T-cell (primary cell): ENCODE measurements at regions not wholly inside any gene's neighbourhood (a gene's known extent, or its start where the extent isn't known, plus 50 kb on each side); places are given as distances from the start of the nearest gene placed in this dataset.
"Not testable (repeated sequence)": the region's sequence is repeated elsewhere in the genome, so short reads cannot be mapped to it uniquely, and the experiment has no call there.

Experiments used
- ATAC-seq, 4 experiments: fragments of 200-7000 bp in 3 of 4; fragments of 150-1000 bp in 1 of 4; cut with Tn5 transposase; replicated peaks in 1 of 4; 1 replicate in 3 of 4; 2 replicates in 1 of 4; pipeline ENCODE4 v1.10.0; 2021; ENCODE audit warnings: moderate library complexity in 3 of 4, mild to moderate bottlenecking in 2 of 4, moderate number of reproducible peaks in 1 of 4
- CTCF ChIA-PET, 2 donors: fragments of 300-600 bp; sonication (Branson Sonifier 250); formaldehyde crosslinking; loops; one replicate each; lab custom pipeline; 2022; ENCODE audit warnings: antibody characterized with exemption in 2 of 2; lab: Charles Lee
- POLR2A ChIA-PET, 2 donors: fragments of 300-600 bp; sonication (Branson Sonifier 250); formaldehyde crosslinking; loops; one replicate each; lab custom pipeline; 2022; ENCODE audit warnings: antibody characterized with exemption in 2 of 2; lab: Charles Lee
- DNase-seq, 35 experiments: peaks; one replicate each; pipeline versions ENCODE4 v3.0.0 to v3.0.0-alpha.2; 2013 to 2023
- H3K27ac ChIP-seq: one replicate; pipeline ENCODE4 v1.5.1; 2013; ENCODE audit warnings: low read length
- H3K27me3 ChIP-seq, 2 experiments: replicated peaks in 1 of 2; 1 replicate in 1 of 2; 2 replicates in 1 of 2; pipeline versions ENCODE4 v1.6.1 to v1.7.0; 2013; ENCODE audit warnings: low read length in 1 of 2, mixed read lengths in 1 of 2; ENCODE audit not compliant: control insufficient read depth in 2 of 2, insufficient read depth in 2 of 2; ENCODE audit errors: extremely low read depth in 1 of 2
- H3K36me3 ChIP-seq, 2 donors: 1 replicate in 1 of 2; 2 replicates in 1 of 2; pipeline versions ENCODE4 v1.6.1 to v1.7.0; 2013; ENCODE audit warnings: low read length in 1 of 2; ENCODE audit not compliant: control insufficient read depth in 2 of 2, insufficient read depth in 1 of 2; ENCODE audit errors: extremely low read depth in 1 of 2
- H3K4me1 ChIP-seq, 2 experiments: 1 replicate in 1 of 2; 2 replicates in 1 of 2; pipeline versions ENCODE4 v1.6.1 to v1.7.0; 2013; ENCODE audit warnings: low read length in 2 of 2, mixed read lengths in 1 of 2; ENCODE audit not compliant: insufficient read depth in 2 of 2, control insufficient read depth in 1 of 2; ENCODE audit errors: extremely low read depth in 1 of 2
- H3K4me3 ChIP-seq, 2 donors: 1 replicate in 1 of 2; 2 replicates in 1 of 2; pipeline versions ENCODE4 v1.5.1 to v1.7.0; 2013; ENCODE audit warnings: mild to moderate bottlenecking in 2 of 2, low read length in 1 of 2, moderate library complexity in 1 of 2; ENCODE audit not compliant: control insufficient read depth in 1 of 2; ENCODE audit errors: extremely low read depth in 1 of 2
- H3K9me3 ChIP-seq: 2 replicates; pipeline ENCODE4 v1.7.0; 2013
- H3K27ac Mint-ChIP-seq, 2 donors: one replicate each; pipeline ENCODE4 v1.8.0; 2020 to 2021; ENCODE audit warnings: mild to moderate bottlenecking in 2 of 2, mixed read lengths in 2 of 2
- H3K27me3 Mint-ChIP-seq, 2 donors: one replicate each; pipeline ENCODE4 v1.8.0; 2021 to 2022; ENCODE audit warnings: mixed read lengths in 2 of 2
- H3K36me3 Mint-ChIP-seq: one replicate; pipeline ENCODE4 v1.8.0; 2021; ENCODE audit warnings: mixed read lengths
- H3K4me1 Mint-ChIP-seq, 3 donors: one replicate each; pipeline ENCODE4 v1.8.0; 2020 to 2022; ENCODE audit warnings: mixed read lengths in 3 of 3, mild to moderate bottlenecking in 1 of 3
- H3K4me3 Mint-ChIP-seq, 3 donors: one replicate each; pipeline ENCODE4 v1.8.0; 2020 to 2022; ENCODE audit warnings: mild to moderate bottlenecking in 3 of 3, mixed read lengths in 3 of 3, moderate library complexity in 3 of 3
- H3K9me3 Mint-ChIP-seq, 3 donors: one replicate each; pipeline ENCODE4 v1.8.0; 2020 to 2022; ENCODE audit warnings: mixed read lengths in 3 of 3
- WGBS: methylation state at CpG from one replicate; pipeline ENCODE4 v1.1.5; 2013; ENCODE audit warnings: missing lambda C conversion rate; ENCODE audit not compliant: insufficient coverage; 5-methylcytosine and 5-hydroxymethylcytosine counted together

- 85% methylated on average over 9 of the region's 9 CpGs for WGBS
- no peaks in the 10 kb centered on the region for H3K4me1 ChIP-seq
- peaks cover 0 to 7% (median 5%) of the 10 kb centered on the region in 3 donors for H3K9me3 Mint-ChIP-seq
- no peak overlapping the region for H3K27ac ChIP-seq
- no peaks in the 10 kb centered on the region for H3K27me3 Mint-ChIP-seq
- no peaks in the 10 kb centered on the region for H3K4me1 Mint-ChIP-seq
- H3K36me3 ChIP-seq: no peaks in the 10 kb centered on the region
- H3K36me3 Mint-ChIP-seq: no peaks in the 10 kb centered on the region
- ChIA-PET CTCF (no interaction called here), POLR2A (no interaction called here)
- H3K4me3 ChIP-seq: no peak overlapping the region
- H3K27me3 ChIP-seq: no peaks in the 10 kb centered on the region
- no peak for ATAC-seq
- no peak overlapping the region for H3K4me3 Mint-ChIP-seq
- no peaks in the 10 kb centered on the region for H3K9me3 ChIP-seq
- DNase-seq: no peak
- no peak overlapping the region for H3K27ac Mint-ChIP-seq
Observed at GRCh38 chr10:53029449-53029848, 256.9 kb upstream of the MBL2 start.

GRCh38 chr10:53025765-53026164, 253.2 kb upstream of the MBL2 start:
- no CpG with 5 or more reads among the region's 6 CpGs for WGBS
- H3K9me3 Mint-ChIP-seq: not testable (repeated sequence)

GRCh38 chr10:53025172-53025711, 252.7 kb upstream of the MBL2 start:
- ATAC-seq (no peak), DNase-seq (no peak)
- no peaks in the 10 kb centered on the region for H3K36me3 Mint-ChIP-seq
- no peak overlapping the region for H3K27ac Mint-ChIP-seq
- ChIA-PET CTCF (no interaction called here), POLR2A (no interaction called here)
- no peak overlapping the region for H3K27ac ChIP-seq
- H3K36me3 ChIP-seq: no peaks in the 10 kb centered on the region
- H3K27me3 ChIP-seq: no peaks in the 10 kb centered on the region
- WGBS: no CpG with 5 or more reads among the region's 9 CpGs
- no peaks in the 10 kb centered on the region for H3K27me3 Mint-ChIP-seq
- H3K4me1 Mint-ChIP-seq: no peaks in the 10 kb centered on the region
- no peak overlapping the region for H3K4me3 Mint-ChIP-seq
- no peaks in the 10 kb centered on the region for H3K9me3 ChIP-seq
- H3K4me1 ChIP-seq: no peaks in the 10 kb centered on the region
- peaks cover 0 to 5% (median 0%) of the 10 kb centered on the region in 3 donors for H3K9me3 Mint-ChIP-seq
- no peak overlapping the region for H3K4me3 ChIP-seq

More at GRCh38 chr10:53025765-53026164, 253.2 kb upstream of the MBL2 start:
- H3K4me3 ChIP-seq, H3K27me3 ChIP-seq, H3K27ac Mint-ChIP-seq, CTCF ChIA-PET, POLR2A ChIA-PET, H3K4me3 Mint-ChIP-seq, H3K4me1 ChIP-seq, ATAC-seq, H3K27me3 Mint-ChIP-seq, H3K9me3 ChIP-seq, H3K36me3 ChIP-seq, H3K4me1 Mint-ChIP-seq, DNase-seq, H3K36me3 Mint-ChIP-seq, H3K27ac ChIP-seq: not testable (repeated sequence)

- Mint-ChIP-seq H3K27me3 (no peaks in the 10 kb centered on the region), H3K4me3 (no peak overlapping the region), H3K9me3 (peaks cover 0 to 7% (median 0%) of the 10 kb centered on the region in 3 donors), H3K27ac (no peak overlapping the region), H3K4me1 (no peaks in the 10 kb centered on the region), H3K36me3 (no peaks in the 10 kb centered on the region)
- H3K4me1 ChIP-seq: no peaks in the 10 kb centered on the region
- H3K36me3 ChIP-seq: no peaks in the 10 kb centered on the region
- H3K9me3 ChIP-seq: no peaks in the 10 kb centered on the region
- 80% methylated on average over 1 of the region's 2 CpGs for WGBS
- H3K4me3 ChIP-seq: no peak overlapping the region
- no peak for ATAC-seq
- no peak for DNase-seq
- POLR2A ChIA-PET: interaction anchor here in 1 of 2 donors (0.6 kb wide), 1 partner anchor 8 kb away, joined by 3 read pairs; no protein-coding TSS in a partner anchor
- H3K27me3 ChIP-seq: no peaks in the 10 kb centered on the region
- CTCF ChIA-PET: no interaction called here
- no peak overlapping the region for H3K27ac ChIP-seq
Observed at GRCh38 chr10:53023411-53023810, 250.8 kb upstream of the MBL2 start.

GRCh38 chr10:53022611-53023088, 250.1 kb upstream of the MBL2 start:
- WGBS: 90% methylated on average over 2 of the region's 5 CpGs
- no peaks in the 10 kb centered on the region for H3K9me3 ChIP-seq
- Mint-ChIP-seq H3K4me3 (no peak overlapping the region), H3K27ac (no peak overlapping the region), H3K4me1 (no peaks in the 10 kb centered on the region), H3K9me3 (peaks cover 0 to 8% (median 0%) of the 10 kb centered on the region in 3 donors), H3K27me3 (no peaks in the 10 kb centered on the region), H3K36me3 (no peaks in the 10 kb centered on the region)
- ChIA-PET CTCF (no interaction called here), POLR2A (interaction anchor here in 1 of 2 donors (0.6 kb wide), 1 partner anchor 9 kb away, joined by 3 read pairs; no protein-coding TSS in a partner anchor)
- H3K36me3 ChIP-seq: no peaks in the 10 kb centered on the region
- no peak for DNase-seq
- H3K27me3 ChIP-seq: no peaks in the 10 kb centered on the region
- ATAC-seq: no peak
- H3K4me1 ChIP-seq: no peaks in the 10 kb centered on the region
- no peak overlapping the region for H3K4me3 ChIP-seq
- H3K27ac ChIP-seq: no peak overlapping the region

- no CpG with 5 or more reads among the region's 3 CpGs for WGBS
- POLR2A ChIA-PET: no interaction called here
Observed at GRCh38 chr10:53013201-53013810, 240.7 kb upstream of the MBL2 start.

More at GRCh38 chr10:53013201-53013810, 240.7 kb upstream of the MBL2 start:
- no peaks in the 10 kb centered on the region for H3K36me3 ChIP-seq
- H3K9me3 ChIP-seq: no peaks in the 10 kb centered on the region
- H3K4me3 Mint-ChIP-seq: no peak overlapping the region
- H3K9me3 Mint-ChIP-seq: peaks cover 9 to 18% (median 9%) of the 10 kb centered on the region in 3 donors
- CTCF ChIA-PET: no interaction called here
- DNase-seq: no peak
- H3K4me3 ChIP-seq: no peak overlapping the region
- H3K27me3 ChIP-seq: no peaks in the 10 kb centered on the region
- no peak overlapping the region for H3K27ac ChIP-seq
- no peaks in the 10 kb centered on the region for H3K36me3 Mint-ChIP-seq
- H3K27ac Mint-ChIP-seq: no peak overlapping the region
- ATAC-seq: no peak
- H3K4me1 Mint-ChIP-seq: no peaks in the 10 kb centered on the region
- no peaks in the 10 kb centered on the region for H3K27me3 Mint-ChIP-seq
- H3K4me1 ChIP-seq: no peaks in the 10 kb centered on the region
